Liver (tissue), 3 donors: ENCODE measurements at regions not wholly inside any gene's neighbourhood (a gene's known extent, or its start where the extent isn't known, plus 50 kb on each side); places are given as distances from the start of the nearest gene placed in this dataset.

Experiments used
- CTCF ChIP-seq: fragments of 150-350 bp; IDR thresholded peaks from 2 replicates; pipeline ENCODE4 v1.5.1; 2017; ENCODE audit warnings: improper control_type of control experiment, low read depth, low read length; ENCODE audit not compliant: missing input control
- EGR1 ChIP-seq, 2 donors: IDR thresholded peaks; 2 replicates each; pipeline ENCODE4 v1.6.1; 2016 to 2018; ENCODE audit warnings: antibody characterized with exemption in 2 of 2, low read depth in 2 of 2
- GABPA ChIP-seq, 2 donors: IDR thresholded peaks in 1 of 2; conservative IDR thresholded peaks in 1 of 2; 2 replicates each; pipeline ENCODE4 v1.6.1; 2016; ENCODE audit warnings: antibody characterized with exemption in 2 of 2, mild to moderate bottlenecking in 1 of 2, moderate library complexity in 1 of 2
- HNF4G ChIP-seq: IDR thresholded peaks from 2 replicates; pipeline ENCODE4 v1.6.1; 2016; ENCODE audit warnings: antibody characterized with exemption
- RAD21 ChIP-seq, 2 donors: IDR thresholded peaks; 2 replicates each; pipeline ENCODE4 v1.6.1; 2016; ENCODE audit warnings: antibody characterized with exemption in 2 of 2, mild to moderate bottlenecking in 2 of 2
- RXRA ChIP-seq, 2 donors: IDR thresholded peaks; 2 replicates each; pipeline ENCODE4 v1.6.1; 2017 to 2018; ENCODE audit warnings: antibody characterized with exemption in 2 of 2, mild to moderate bottlenecking in 1 of 2
- TAF1 ChIP-seq: conservative IDR thresholded peaks from 2 replicates; pipeline ENCODE4 v1.6.1; 2016; ENCODE audit warnings: antibody characterized with exemption, mild to moderate bottlenecking
- TF ChIP-seq, protein P1 (sequence below): IDR thresholded peaks from 2 replicates; pipeline ENCODE4 v1.6.1; 2016; ENCODE audit warnings: antibody characterized with exemption, mild to moderate bottlenecking
- donor health status: healthy.
- donor health status: healthy.

DNA sequence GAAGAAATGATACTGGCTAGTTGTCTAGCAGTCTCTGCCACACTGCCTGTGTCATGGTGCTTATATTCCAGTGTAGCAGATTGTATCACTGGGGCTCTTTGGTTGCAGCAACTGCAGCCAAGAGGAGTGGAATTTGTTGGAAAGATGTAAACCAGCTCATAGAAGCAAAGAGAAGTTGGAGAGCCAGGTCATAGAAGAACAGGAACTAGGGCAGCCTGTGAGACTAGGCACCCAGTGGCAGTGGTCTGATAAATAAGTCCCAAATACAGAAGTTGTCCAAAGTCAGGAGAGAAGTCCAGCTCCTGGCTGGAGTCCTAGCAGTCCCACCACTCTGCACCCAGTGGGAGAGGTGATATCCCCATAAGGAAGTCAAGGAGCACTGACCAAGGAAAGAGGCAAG, 172.5 kb upstream of the ARID2 start:
- no peak for TF ChIP-seq TAF1
- TF ChIP-seq CTCF, result no peak
- TF ChIP-seq RXRA (IDR thresholded peaks at IDR 0.05), result no peak
- TF ChIP-seq, protein P1, sequence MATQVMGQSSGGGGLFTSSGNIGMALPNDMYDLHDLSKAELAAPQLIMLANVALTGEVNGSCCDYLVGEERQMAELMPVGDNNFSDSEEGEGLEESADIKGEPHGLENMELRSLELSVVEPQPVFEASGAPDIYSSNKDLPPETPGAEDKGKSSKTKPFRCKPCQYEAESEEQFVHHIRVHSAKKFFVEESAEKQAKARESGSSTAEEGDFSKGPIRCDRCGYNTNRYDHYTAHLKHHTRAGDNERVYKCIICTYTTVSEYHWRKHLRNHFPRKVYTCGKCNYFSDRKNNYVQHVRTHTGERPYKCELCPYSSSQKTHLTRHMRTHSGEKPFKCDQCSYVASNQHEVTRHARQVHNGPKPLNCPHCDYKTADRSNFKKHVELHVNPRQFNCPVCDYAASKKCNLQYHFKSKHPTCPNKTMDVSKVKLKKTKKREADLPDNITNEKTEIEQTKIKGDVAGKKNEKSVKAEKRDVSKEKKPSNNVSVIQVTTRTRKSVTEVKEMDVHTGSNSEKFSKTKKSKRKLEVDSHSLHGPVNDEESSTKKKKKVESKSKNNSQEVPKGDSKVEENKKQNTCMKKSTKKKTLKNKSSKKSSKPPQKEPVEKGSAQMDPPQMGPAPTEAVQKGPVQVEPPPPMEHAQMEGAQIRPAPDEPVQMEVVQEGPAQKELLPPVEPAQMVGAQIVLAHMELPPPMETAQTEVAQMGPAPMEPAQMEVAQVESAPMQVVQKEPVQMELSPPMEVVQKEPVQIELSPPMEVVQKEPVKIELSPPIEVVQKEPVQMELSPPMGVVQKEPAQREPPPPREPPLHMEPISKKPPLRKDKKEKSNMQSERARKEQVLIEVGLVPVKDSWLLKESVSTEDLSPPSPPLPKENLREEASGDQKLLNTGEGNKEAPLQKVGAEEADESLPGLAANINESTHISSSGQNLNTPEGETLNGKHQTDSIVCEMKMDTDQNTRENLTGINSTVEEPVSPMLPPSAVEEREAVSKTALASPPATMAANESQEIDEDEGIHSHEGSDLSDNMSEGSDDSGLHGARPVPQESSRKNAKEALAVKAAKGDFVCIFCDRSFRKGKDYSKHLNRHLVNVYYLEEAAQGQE, result no peak
- TF ChIP-seq EGR1 (IDR thresholded peaks at IDR 0.05; ENCODE audit: low read depth in 2 of 2), result no peak
- TF ChIP-seq HNF4G, result no peak
- TF ChIP-seq RAD21 (IDR thresholded peaks at IDR 0.05), result no peak
- no peak for TF ChIP-seq GABPA (IDR thresholded peaks at IDR 0.05 in 1 of 2, conservative IDR thresholded peaks at IDR 0.05 in 1 of 2)
